Trophoblast cell (in vitro differentiated cells and primary cell): ENCODE measurements at regions not wholly inside any gene's neighbourhood (a gene's known extent, or its start where the extent isn't known, plus 50 kb on each side); places are given as distances from the start of the nearest gene placed in this dataset.
"Not testable (repeated sequence)": the region's sequence is repeated elsewhere in the genome, so short reads cannot be mapped to it uniquely, and the experiment has no call there.

Source experiments
- DNase-seq, 2 donors: peaks; one replicate each; pipeline ENCODE4 v3.0.0-alpha.2; 2016
- H2AFZ ChIP-seq: 2 replicates; pipeline ENCODE4 v1.6.1; 2013; ENCODE audit warnings: low read length, moderate library complexity, mild to moderate bottlenecking; ENCODE audit not compliant: insufficient read depth, poor library complexity
- H2AK5ac ChIP-seq: 2 replicates; pipeline ENCODE4 v1.6.1; 2013; ENCODE audit warnings: mild to moderate bottlenecking, low read length
- H2BK120ac ChIP-seq: 2 replicates; pipeline ENCODE4 v1.6.1; 2013; ENCODE audit warnings: low read length, mild to moderate bottlenecking, moderate library complexity; ENCODE audit not compliant: insufficient read depth, poor library complexity
- H2BK12ac ChIP-seq: 2 replicates; pipeline ENCODE4 v1.6.1; 2013; ENCODE audit warnings: mild to moderate bottlenecking, low read length, moderate library complexity
- H2BK5ac ChIP-seq: 2 replicates; pipeline ENCODE4 v1.6.1; 2013; ENCODE audit warnings: low read length, low read depth, moderate library complexity, mild to moderate bottlenecking; ENCODE audit not compliant: poor library complexity
- H3K14ac ChIP-seq: 2 replicates; pipeline ENCODE4 v1.6.1; 2013; ENCODE audit warnings: mild to moderate bottlenecking, low read length
- H3K18ac ChIP-seq: 2 replicates; pipeline ENCODE4 v1.6.1; 2013; ENCODE audit warnings: mild to moderate bottlenecking, low read length
- H3K23ac ChIP-seq: 2 replicates; pipeline ENCODE4 v1.6.1; 2013; ENCODE audit warnings: low read length
- H3K27ac ChIP-seq: 2 replicates; pipeline ENCODE4 v1.5.1; 2013; ENCODE audit warnings: low read depth, mild to moderate bottlenecking, inconsistent platforms, low read length, moderate library complexity
- H3K27me3 ChIP-seq: 2 replicates; pipeline ENCODE4 v1.6.1; 2013; ENCODE audit warnings: inconsistent platforms, mild to moderate bottlenecking, low read length, moderate library complexity; ENCODE audit not compliant: insufficient read depth
- H3K36me3 ChIP-seq, 2 experiments: 1 replicate in 1 of 2; 2 replicates in 1 of 2; pipeline ENCODE4 v1.6.1; 2013; ENCODE audit warnings: low read length in 2 of 2, mild to moderate bottlenecking in 2 of 2, moderate library complexity in 1 of 2; ENCODE audit not compliant: insufficient read depth in 2 of 2, control insufficient read depth in 1 of 2
- H3K4ac ChIP-seq: 2 replicates; pipeline ENCODE4 v1.6.1; 2013; ENCODE audit warnings: low read depth, mild to moderate bottlenecking, low read length, moderate library complexity
- H3K4me1 ChIP-seq, 2 experiments: 1 replicate in 1 of 2; 2 replicates in 1 of 2; pipeline ENCODE4 v1.6.1; 2013; ENCODE audit warnings: low read length in 2 of 2, mild to moderate bottlenecking in 2 of 2, moderate library complexity in 1 of 2; ENCODE audit not compliant: insufficient read depth in 2 of 2, control insufficient read depth in 1 of 2
- H3K4me2 ChIP-seq: 2 replicates; pipeline ENCODE4 v1.6.1; 2013; ENCODE audit warnings: inconsistent platforms, mild to moderate bottlenecking, low read length, moderate library complexity
- H3K4me3 ChIP-seq: 2 replicates; pipeline ENCODE4 v1.5.1; 2013; ENCODE audit warnings: mild to moderate bottlenecking, low read depth, low read length, inconsistent platforms
- H3K79me1 ChIP-seq: one replicate; pipeline ENCODE4 v1.6.1; 2013; ENCODE audit warnings: low read length
- H3K79me2 ChIP-seq: 2 replicates; pipeline ENCODE4 v1.6.1; 2013; ENCODE audit warnings: low read length, mild to moderate bottlenecking; ENCODE audit not compliant: control insufficient read depth, insufficient read depth, poor library complexity
- H3K9ac ChIP-seq: 2 replicates; pipeline ENCODE4 v1.6.1; 2013; ENCODE audit warnings: mild to moderate bottlenecking, low read length
- H3K9me3 ChIP-seq: 2 replicates; pipeline ENCODE4 v1.6.1; 2013; ENCODE audit warnings: low read depth, mild to moderate bottlenecking, control low read depth, inconsistent platforms, low read length; ENCODE audit not compliant: insufficient read depth
- H4K12ac ChIP-seq: 2 replicates; pipeline ENCODE4 v1.6.1; 2013; ENCODE audit warnings: low read depth, mild to moderate bottlenecking, low read length, moderate library complexity
- H4K8ac ChIP-seq: 2 replicates; pipeline ENCODE4 v1.6.1; 2013; ENCODE audit warnings: low read depth, mild to moderate bottlenecking, low read length, moderate library complexity
- H4K91ac ChIP-seq: one replicate; pipeline ENCODE4 v1.6.1; 2013; ENCODE audit warnings: low read depth, mild to moderate bottlenecking, low read length, moderate library complexity
- WGBS: extraction: QIAGEN DNeasy Blood & Tissue Kit; methylation state at CpG from one replicate; pipeline ENCODE4 v1.1.7; 2013; ENCODE audit warnings: missing lambda C conversion rate; ENCODE audit not compliant: insufficient read length, insufficient coverage; ENCODE audit errors: extremely low coverage; 5-methylcytosine and 5-hydroxymethylcytosine counted together

GRCh38 chr12:124218650-124219049 is 76.2 kb upstream of the RFLNA start:
- H2BK12ac ChIP-seq, H3K4me1 ChIP-seq, H3K4ac ChIP-seq, H3K27ac ChIP-seq, DNase-seq, H3K18ac ChIP-seq, H2AFZ ChIP-seq, H4K91ac ChIP-seq, H2BK120ac ChIP-seq, H2BK5ac ChIP-seq, H3K79me1 ChIP-seq, H3K4me3 ChIP-seq, H3K4me2 ChIP-seq, H3K23ac ChIP-seq, H4K8ac ChIP-seq, H3K27me3 ChIP-seq, H3K36me3 ChIP-seq, H3K14ac ChIP-seq, H3K9ac ChIP-seq, H3K9me3 ChIP-seq, H3K79me2 ChIP-seq, H4K12ac ChIP-seq, H2AK5ac ChIP-seq: not testable (repeated sequence)
- no CpG with 5 or more reads among the region's 3 CpGs for WGBS

- no peak overlapping the region for H3K23ac ChIP-seq
- no peak overlapping the region for H2BK120ac ChIP-seq
- no peaks in the 10 kb centered on the region for H3K79me1 ChIP-seq
- no peak overlapping the region for H3K4ac ChIP-seq
- H3K27me3 ChIP-seq, result no peaks in the 10 kb centered on the region
- no peak overlapping the region for H3K18ac ChIP-seq
- no peak overlapping the region for H3K4me3 ChIP-seq
- WGBS, result no CpG with 5 or more reads among the region's 14 CpGs
- H3K27ac ChIP-seq, result no peak overlapping the region
- H4K8ac ChIP-seq, result no peak overlapping the region
- no peak overlapping the region for H3K4me2 ChIP-seq
- no peaks in the 10 kb centered on the region for H3K79me2 ChIP-seq
- H4K91ac ChIP-seq, result no peak overlapping the region
- no peaks in the 10 kb centered on the region for H3K36me3 ChIP-seq
- no peak overlapping the region for H2AFZ ChIP-seq
- no peak overlapping the region for H3K9ac ChIP-seq
- peaks cover 2% of the 10 kb centered on the region for H3K9me3 ChIP-seq
- no peak overlapping the region for H3K14ac ChIP-seq
- H2AK5ac ChIP-seq, result no peak overlapping the region
- H4K12ac ChIP-seq, result no peak overlapping the region
- H3K4me1 ChIP-seq, result no peaks in the 10 kb centered on the region
- no peak for DNase-seq
- no peak overlapping the region for H2BK5ac ChIP-seq
- no peak overlapping the region for H2BK12ac ChIP-seq
Measured at GRCh38 chr12:124222368-124223245, 72.3 kb upstream of the RFLNA start.

- H4K8ac ChIP-seq, H2AK5ac ChIP-seq, H2AFZ ChIP-seq, H3K4ac ChIP-seq, H3K18ac ChIP-seq, H3K4me1 ChIP-seq, H2BK5ac ChIP-seq, H3K27me3 ChIP-seq, H3K79me2 ChIP-seq, H2BK120ac ChIP-seq, H3K27ac ChIP-seq, H3K4me3 ChIP-seq, H3K9ac ChIP-seq, DNase-seq, H4K12ac ChIP-seq, H3K36me3 ChIP-seq, H3K79me1 ChIP-seq, H4K91ac ChIP-seq, H3K4me2 ChIP-seq, H3K23ac ChIP-seq, H2BK12ac ChIP-seq, H3K9me3 ChIP-seq, H3K14ac ChIP-seq: not testable (repeated sequence)
- no CpG with 5 or more reads among the region's 12 CpGs for WGBS
Measured at GRCh38 chr12:124223733-124224138, 71.2 kb upstream of the RFLNA start.

GRCh38 chr12:124224535-124225110 is 70.3 kb upstream of the RFLNA start:
- no peak overlapping the region for H2BK120ac ChIP-seq
- H3K14ac ChIP-seq, result no peak overlapping the region
- H3K27me3 ChIP-seq, result no peaks in the 10 kb centered on the region
- H2AFZ ChIP-seq, result no peak overlapping the region
- H3K18ac ChIP-seq, result no peak overlapping the region
- H3K23ac ChIP-seq, result no peak overlapping the region
- H3K79me1 ChIP-seq, result no peaks in the 10 kb centered on the region
- no peak overlapping the region for H4K8ac ChIP-seq
- DNase-seq, result no peak
- H2AK5ac ChIP-seq, result no peak overlapping the region
- no peak overlapping the region for H3K4me2 ChIP-seq
- H3K36me3 ChIP-seq, result no peaks in the 10 kb centered on the region
- H4K91ac ChIP-seq, result no peak overlapping the region
- no peak overlapping the region for H2BK12ac ChIP-seq
- H3K4me1 ChIP-seq, result no peaks in the 10 kb centered on the region
- H3K79me2 ChIP-seq, result no peaks in the 10 kb centered on the region
- no peak overlapping the region for H2BK5ac ChIP-seq
- WGBS, result no CpG with 5 or more reads among the region's 19 CpGs
- peaks cover 2% of the 10 kb centered on the region for H3K9me3 ChIP-seq
- no peak overlapping the region for H3K4me3 ChIP-seq
- H3K27ac ChIP-seq, result no peak overlapping the region
- no peak overlapping the region for H3K4ac ChIP-seq
- no peak overlapping the region for H3K9ac ChIP-seq
- H4K12ac ChIP-seq, result no peak overlapping the region
